ENCODE measurements at regions not wholly inside any gene's neighbourhood (a gene's known extent, or its start where the extent isn't known, plus 50 kb on each side); places are given as distances from the start of the nearest gene placed in this dataset.

DNA sequence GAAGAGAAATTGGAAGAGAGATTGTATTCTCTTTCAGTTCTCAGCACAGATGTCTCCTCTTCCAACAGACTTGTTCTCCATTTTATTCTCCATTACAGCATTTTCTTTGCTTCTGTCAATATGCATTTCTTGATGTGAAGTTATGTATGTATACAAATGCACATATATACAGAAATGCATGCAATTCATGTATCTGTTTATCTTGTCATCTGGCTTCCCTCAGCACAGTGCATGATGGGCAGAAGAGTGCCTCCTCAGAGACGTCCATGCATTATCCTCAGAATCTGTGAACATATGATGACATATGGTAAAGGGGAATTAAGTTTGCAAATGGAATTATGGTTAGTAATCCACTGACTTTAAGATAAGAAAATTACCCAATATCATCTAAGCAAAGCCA lies 106.7 kb upstream of the VWC2 start:
- TF ChIP-seq, protein P1, sequence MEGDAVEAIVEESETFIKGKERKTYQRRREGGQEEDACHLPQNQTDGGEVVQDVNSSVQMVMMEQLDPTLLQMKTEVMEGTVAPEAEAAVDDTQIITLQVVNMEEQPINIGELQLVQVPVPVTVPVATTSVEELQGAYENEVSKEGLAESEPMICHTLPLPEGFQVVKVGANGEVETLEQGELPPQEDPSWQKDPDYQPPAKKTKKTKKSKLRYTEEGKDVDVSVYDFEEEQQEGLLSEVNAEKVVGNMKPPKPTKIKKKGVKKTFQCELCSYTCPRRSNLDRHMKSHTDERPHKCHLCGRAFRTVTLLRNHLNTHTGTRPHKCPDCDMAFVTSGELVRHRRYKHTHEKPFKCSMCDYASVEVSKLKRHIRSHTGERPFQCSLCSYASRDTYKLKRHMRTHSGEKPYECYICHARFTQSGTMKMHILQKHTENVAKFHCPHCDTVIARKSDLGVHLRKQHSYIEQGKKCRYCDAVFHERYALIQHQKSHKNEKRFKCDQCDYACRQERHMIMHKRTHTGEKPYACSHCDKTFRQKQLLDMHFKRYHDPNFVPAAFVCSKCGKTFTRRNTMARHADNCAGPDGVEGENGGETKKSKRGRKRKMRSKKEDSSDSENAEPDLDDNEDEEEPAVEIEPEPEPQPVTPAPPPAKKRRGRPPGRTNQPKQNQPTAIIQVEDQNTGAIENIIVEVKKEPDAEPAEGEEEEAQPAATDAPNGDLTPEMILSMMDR (IDR thresholded peaks at IDR 0.05): no peak
- H3K4me3 ChIP-seq: no peak overlapping the region
- no peaks in the 10 kb centered on the region for H3K36me3 ChIP-seq
- H3K9me3 ChIP-seq: no peaks in the 10 kb centered on the region
- intact Hi-C loops (cut with DNase I): no loop called here
- no peak overlapping the region for H3K27ac ChIP-seq
- no peaks in the 10 kb centered on the region for H3K27me3 ChIP-seq (ENCODE audit: low read depth)
- H3K4me1 ChIP-seq: no peaks in the 10 kb centered on the region
- DNase-seq: no peak
- no peak for ATAC-seq

DNA sequence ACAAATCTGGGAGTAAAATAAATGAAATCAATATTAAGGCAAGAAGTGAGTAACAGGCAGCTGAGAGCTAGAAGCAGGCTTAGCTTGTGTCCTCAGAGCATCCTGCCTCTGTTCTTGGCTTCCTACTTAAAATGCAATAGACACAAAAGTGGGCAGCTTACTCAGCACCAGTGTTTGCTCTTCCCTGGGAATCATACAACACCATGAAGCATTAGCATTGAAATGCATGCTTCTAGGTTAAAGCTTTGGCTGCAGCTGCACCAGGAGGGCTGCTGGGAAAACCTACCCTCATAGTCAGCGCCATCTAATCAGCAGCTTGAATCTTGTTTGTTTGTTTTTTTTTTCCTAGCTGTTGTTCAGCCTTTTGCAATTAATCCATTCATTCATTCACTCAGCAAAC lies 104.2 kb upstream of the VWC2 start:
- Histone ChIP-seq H3K27me3 (ENCODE audit: low read depth) (no peaks in the 10 kb centered on the region), H3K36me3 (no peaks in the 10 kb centered on the region), H3K4me3 (no peak overlapping the region), H3K9me3 (no peaks in the 10 kb centered on the region), H3K27ac (no peak overlapping the region), H3K4me1 (no peaks in the 10 kb centered on the region)
- no peak for DNase-seq
- TF ChIP-seq, protein P1 (IDR thresholded peaks at IDR 0.05): no peak
- intact Hi-C loops (cut with DNase I): no loop called here
- ATAC-seq: no peak

DNA sequence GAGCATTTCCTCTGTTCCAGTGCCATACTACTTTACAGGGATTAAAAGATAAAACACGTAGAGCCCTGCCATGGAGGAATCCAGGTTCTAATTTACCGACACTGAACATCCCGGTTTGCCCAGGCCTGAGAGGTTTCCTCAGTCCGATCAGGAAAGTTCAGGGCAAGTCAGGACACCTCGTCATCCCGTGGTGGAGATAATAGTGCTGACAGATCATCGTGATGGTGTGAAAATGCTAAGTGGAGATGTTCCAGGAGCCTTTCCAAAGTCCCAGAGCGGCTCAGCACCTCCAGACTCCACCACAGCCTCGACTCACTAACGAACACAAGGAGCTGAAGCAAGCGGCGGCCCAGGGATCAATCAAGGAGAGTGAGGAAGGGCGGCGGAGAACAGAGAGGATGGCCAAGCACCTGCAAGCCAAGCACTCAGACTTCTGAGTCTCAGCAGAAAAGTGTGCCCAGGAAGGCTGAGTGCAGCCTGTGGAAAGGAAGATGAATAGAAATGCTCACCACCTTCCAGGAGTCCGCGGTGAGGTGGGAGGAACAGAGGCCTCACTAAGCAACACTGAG lies 103.7 kb upstream of the VWC2 start:
- Histone ChIP-seq H3K36me3 (no peaks in the 10 kb centered on the region), H3K27ac (no peak overlapping the region), H3K4me3 (no peak overlapping the region), H3K4me1 (no peaks in the 10 kb centered on the region), H3K27me3 (ENCODE audit: low read depth) (no peaks in the 10 kb centered on the region), H3K9me3 (no peaks in the 10 kb centered on the region)
- ATAC-seq (no peak), DNase-seq (no peak)
- intact Hi-C loops (cut with DNase I): no loop called here
- TF ChIP-seq, protein P1 (IDR thresholded peaks at IDR 0.05): no peak

DNA sequence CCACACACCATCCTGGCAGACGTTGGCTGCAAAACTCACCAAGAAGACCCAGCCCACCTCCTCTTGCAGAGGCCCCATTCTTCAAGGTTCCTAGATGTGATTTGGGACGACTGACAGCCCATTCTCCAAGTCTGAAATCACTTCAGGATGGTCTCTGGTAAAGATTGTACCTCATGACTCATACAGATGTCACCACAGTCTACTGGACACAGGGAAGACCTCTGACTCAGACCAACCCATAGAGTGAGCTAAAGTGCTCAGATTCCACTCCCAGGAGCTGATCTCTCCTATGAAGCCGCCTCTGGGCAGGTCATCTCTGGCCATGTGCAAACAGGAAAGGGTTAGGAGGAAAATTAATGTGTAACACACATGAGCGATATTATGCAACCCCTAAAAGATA lies 102.4 kb upstream of the VWC2 start:
- Histone ChIP-seq H3K27me3 (ENCODE audit: low read depth) (no peaks in the 10 kb centered on the region), H3K36me3 (no peaks in the 10 kb centered on the region), H3K9me3 (no peaks in the 10 kb centered on the region), H3K4me1 (no peaks in the 10 kb centered on the region), H3K4me3 (no peak overlapping the region), H3K27ac (no peak overlapping the region)
- no peak for ATAC-seq
- no peak for DNase-seq
- TF ChIP-seq, protein P1 (IDR thresholded peaks at IDR 0.05): no peak
- intact Hi-C loops (cut with DNase I): no loop called here

DNA sequence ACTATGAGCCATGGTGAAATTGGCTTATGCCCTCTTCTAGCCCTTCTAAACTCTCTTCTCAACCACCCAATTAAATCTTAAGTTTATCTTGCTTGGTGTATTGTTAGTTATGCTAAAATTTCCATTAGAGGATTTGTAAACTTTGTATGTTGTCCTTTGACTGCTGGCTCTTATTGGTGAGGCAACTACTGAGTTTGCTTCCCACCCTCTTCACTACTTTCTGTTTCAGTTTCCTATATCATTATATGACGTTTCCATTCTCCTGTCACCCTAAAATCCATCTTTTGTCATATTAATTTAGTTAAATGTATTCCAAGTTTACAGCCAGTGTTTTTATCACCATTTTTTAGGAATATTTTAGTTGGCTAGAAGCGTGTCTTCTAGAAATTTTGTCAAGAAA lies 80.9 kb upstream of the VWC2 start:
- TF ChIP-seq, protein P1 (IDR thresholded peaks at IDR 0.05): no peak
- intact Hi-C loops (cut with DNase I): no loop called here
- Histone ChIP-seq H3K4me1 (no peaks in the 10 kb centered on the region), H3K27me3 (ENCODE audit: low read depth) (no peaks in the 10 kb centered on the region), H3K27ac (no peak overlapping the region), H3K36me3 (no peaks in the 10 kb centered on the region), H3K9me3 (no peaks in the 10 kb centered on the region), H3K4me3 (no peak overlapping the region)
- no peak for ATAC-seq
- DNase-seq: no peak

DNA sequence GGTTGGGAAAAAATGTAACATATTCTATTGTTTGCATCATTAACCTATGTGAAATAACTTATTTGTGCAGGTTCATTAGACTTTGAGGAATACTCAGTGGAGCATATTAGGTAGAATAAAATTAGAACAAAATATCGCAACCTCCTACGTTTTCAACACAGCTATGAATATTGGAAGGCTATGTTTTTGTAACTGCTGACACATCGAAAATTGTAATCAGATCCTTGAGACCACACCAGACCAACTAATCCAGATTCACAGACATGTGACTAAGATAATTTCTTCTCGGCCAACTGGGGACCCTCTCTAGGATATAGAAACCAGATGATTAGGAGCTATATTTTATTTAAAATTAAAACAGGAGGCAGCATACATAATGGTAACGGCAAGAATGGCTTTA lies 77.5 kb upstream of the VWC2 start:
- TF ChIP-seq, protein P1 (IDR thresholded peaks at IDR 0.05): no peak
- DNase-seq: no peak
- no peaks in the 10 kb centered on the region for H3K9me3 ChIP-seq
- intact Hi-C loops (cut with DNase I): no loop called here
- H3K4me1 ChIP-seq: no peaks in the 10 kb centered on the region
- no peak overlapping the region for H3K27ac ChIP-seq
- no peaks in the 10 kb centered on the region for H3K27me3 ChIP-seq (ENCODE audit: low read depth)
- H3K36me3 ChIP-seq: no peaks in the 10 kb centered on the region
- H3K4me3 ChIP-seq: no peak overlapping the region
- ATAC-seq: no peak
